Endodermal cell (in vitro differentiated cells): ENCODE measurements at regions not wholly inside any gene's neighbourhood (a gene's known extent, or its start where the extent isn't known, plus 50 kb on each side); places are given as distances from the start of the nearest gene placed in this dataset.
A peak's percentile ranks its signal among the peaks of the same experiment; 100 is the strongest.

Experiments used
- DNase-seq: peaks from one replicate; pipeline ENCODE4 v3.0.0-alpha.2; 2017
- H3K27ac ChIP-seq: 2 replicates; pipeline ENCODE4 v1.5.1; 2013; ENCODE audit warnings: mild to moderate bottlenecking, low read depth, low read length, moderate library complexity
- H3K27me3 ChIP-seq: 2 replicates; pipeline ENCODE4 v1.6.1; 2013; ENCODE audit warnings: mild to moderate bottlenecking, low read length, moderate library complexity; ENCODE audit not compliant: insufficient read depth, control insufficient read depth, poor library complexity, severe bottlenecking
- H3K36me3 ChIP-seq: 2 replicates; pipeline ENCODE4 v1.7.0; 2013; ENCODE audit warnings: mild to moderate bottlenecking, low read length, moderate library complexity; ENCODE audit not compliant: control insufficient read depth, insufficient read depth
- H3K4me1 ChIP-seq: one replicate; pipeline ENCODE4 v1.7.0; 2013; ENCODE audit warnings: low read length; ENCODE audit not compliant: control insufficient read depth, insufficient read depth
- H3K4me3 ChIP-seq: 2 replicates; pipeline ENCODE4 v1.5.1; 2013; ENCODE audit warnings: mild to moderate bottlenecking, low read length, moderate library complexity
- H3K9ac ChIP-seq: 2 replicates; pipeline ENCODE4 v1.6.1; 2013; ENCODE audit warnings: mild to moderate bottlenecking, low read length, moderate library complexity; ENCODE audit not compliant: poor library complexity, severe bottlenecking; ENCODE audit errors: extremely low read depth
- H3K9me3 ChIP-seq: 2 replicates; pipeline ENCODE4 v1.6.1; 2013; ENCODE audit warnings: mild to moderate bottlenecking, low read length, moderate library complexity; ENCODE audit not compliant: control insufficient read depth
- H3K27ac Mint-ChIP-seq: 2 replicates; pipeline ENCODE4 v1.8.0; 2020; ENCODE audit warnings: mixed read lengths
- H3K27me3 Mint-ChIP-seq: 2 replicates; pipeline ENCODE4 v1.8.0; 2021; ENCODE audit warnings: mild to moderate bottlenecking, mixed read lengths; ENCODE audit not compliant: insufficient read depth
- H3K36me3 Mint-ChIP-seq: 2 replicates; pipeline ENCODE4 v1.8.0; 2020; ENCODE audit warnings: low read depth, mixed read lengths
- H3K4me1 Mint-ChIP-seq: 2 replicates; pipeline ENCODE4 v1.8.0; 2020; ENCODE audit warnings: mixed read lengths
- H3K4me3 Mint-ChIP-seq: 2 replicates; pipeline ENCODE4 v1.8.0; 2020; ENCODE audit warnings: mild to moderate bottlenecking, moderate library complexity, mixed read lengths
- H3K9me3 Mint-ChIP-seq: 2 replicates; pipeline ENCODE4 v1.8.0; 2020; ENCODE audit warnings: mild to moderate bottlenecking, mixed read lengths
- CTCF ChIP-seq: fragments of 200-600 bp; sonication (generic); conservative IDR thresholded peaks from 2 replicates; pipeline ENCODE4 v1.5.0; 2021; ENCODE audit warnings: antibody characterized with exemption, mild to moderate bottlenecking
- WGBS, 2 experiments: methylation state at CpG; one replicate each; pipeline versions ENCODE4 v1.1.5 to v1.1.7; 2013; ENCODE audit warnings: missing lambda C conversion rate in 2 of 2, mixed read lengths in 1 of 2; ENCODE audit not compliant: insufficient coverage in 1 of 2, insufficient read length in 1 of 2; 5-methylcytosine and 5-hydroxymethylcytosine counted together

GRCh38 chr2:216776066-216776850 lies 80.9 kb upstream of the IGFBP5 start:
- Histone ChIP-seq H3K9me3 (no peaks in the 10 kb centered on the region), H3K36me3 (no peaks in the 10 kb centered on the region), H3K27ac (no peak overlapping the region), H3K27me3 (no peaks in the 10 kb centered on the region), H3K4me3 (no peak overlapping the region), H3K9ac (no peak overlapping the region), H3K4me1 (no peaks in the 10 kb centered on the region)
- WGBS, 2 experiments = 73 to 74% methylated on average over 10 to 13 of the region's 13 CpGs
- Mint-ChIP-seq H3K4me1 (peaks cover 16% of the 10 kb centered on the region), H3K36me3 (no peaks in the 10 kb centered on the region), H3K27ac (no peak overlapping the region), H3K4me3 (no peak overlapping the region), H3K9me3 (peaks cover 1% of the 10 kb centered on the region), H3K27me3 (peaks cover 16% of the 10 kb centered on the region)
- TF ChIP-seq CTCF = no peak
- DNase-seq = no peak

DNA sequence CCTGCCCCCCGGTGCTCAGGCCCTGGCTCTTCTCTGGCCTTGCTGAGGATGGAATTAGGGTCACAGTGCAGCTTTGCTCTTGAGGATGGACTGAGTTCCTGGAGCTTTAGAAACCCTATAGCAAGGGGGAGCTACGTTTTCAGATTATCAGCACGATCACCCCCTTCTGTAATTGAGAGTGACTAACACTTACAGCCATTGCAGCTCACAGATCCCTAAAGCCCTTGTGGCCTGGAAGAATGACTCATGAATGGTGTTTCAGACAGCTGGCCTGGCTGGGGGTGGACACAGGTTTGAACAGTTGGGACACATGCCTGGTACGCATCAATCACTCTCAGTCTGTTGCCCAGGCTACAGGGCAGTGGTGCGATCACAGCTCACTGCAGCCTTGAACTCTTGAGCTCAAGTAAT lies 79.7 kb upstream of the IGFBP5 start:
- no peak for TF ChIP-seq CTCF
- H3K27me3 Mint-ChIP-seq = peaks cover 13% of the 10 kb centered on the region
- H3K4me3 ChIP-seq = no peak overlapping the region
- H3K9me3 ChIP-seq = no peaks in the 10 kb centered on the region
- no peak overlapping the region for H3K4me3 Mint-ChIP-seq
- no peaks in the 10 kb centered on the region for H3K36me3 ChIP-seq
- H3K27ac Mint-ChIP-seq = no peak overlapping the region
- peak overlapping the region; percentile 36 for H3K27ac ChIP-seq
- H3K9me3 Mint-ChIP-seq = peaks cover 3% of the 10 kb centered on the region
- no peaks in the 10 kb centered on the region for H3K4me1 ChIP-seq
- peaks cover 19% of the 10 kb centered on the region for H3K4me1 Mint-ChIP-seq
- no peaks in the 10 kb centered on the region for H3K27me3 ChIP-seq
- H3K9ac ChIP-seq = no peak overlapping the region
- DNase-seq = no peak
- no peaks in the 10 kb centered on the region for H3K36me3 Mint-ChIP-seq
- WGBS, 2 experiments = 94% methylated on average over 5 of the region's 5 CpGs; no CpG with 5 or more reads in 1 of the 2 experiments

GRCh38 chr2:216774620-216775019 lies 79.3 kb upstream of the IGFBP5 start:
- Histone ChIP-seq H3K27ac (peak overlapping the region; percentile 36), H3K9ac (no peak overlapping the region), H3K9me3 (no peaks in the 10 kb centered on the region), H3K4me1 (no peaks in the 10 kb centered on the region), H3K27me3 (no peaks in the 10 kb centered on the region), H3K36me3 (no peaks in the 10 kb centered on the region), H3K4me3 (no peak overlapping the region)
- Mint-ChIP-seq H3K27ac (no peak overlapping the region), H3K9me3 (peaks cover 3% of the 10 kb centered on the region), H3K27me3 (peaks cover 9% of the 10 kb centered on the region), H3K36me3 (no peaks in the 10 kb centered on the region), H3K4me1 (peaks cover 23% of the 10 kb centered on the region), H3K4me3 (no peak overlapping the region)
- DNase-seq = no peak
- no peak for TF ChIP-seq CTCF
- WGBS, 2 experiments = 88 to 92% methylated on average over 3 to 5 of the region's 5 CpGs
